Fibroblast of villous mesenchyme (primary cell): ENCODE measurements at regions not wholly inside any gene's neighbourhood (a gene's known extent, or its start where the extent isn't known, plus 50 kb on each side); places are given as distances from the start of the nearest gene placed in this dataset.
"Not testable (repeated sequence)": the region's sequence is repeated elsewhere in the genome, so short reads cannot be mapped to it uniquely, and the experiment has no call there.

Experiments
- DNase-seq: peaks from one replicate; pipeline ENCODE4 v3.0.0-alpha.2; 2010; ENCODE audit warnings: low read depth
- H3K4me3 ChIP-seq: 2 replicates; pipeline ENCODE4 v1.5.1; 2011; ENCODE audit warnings: low read depth, mild to moderate bottlenecking, low read length

GRCh38 chr5:176018598-176018997 lies 50.5 kb upstream of the THOC3 start:
- not testable (repeated sequence) for DNase-seq

DNA sequence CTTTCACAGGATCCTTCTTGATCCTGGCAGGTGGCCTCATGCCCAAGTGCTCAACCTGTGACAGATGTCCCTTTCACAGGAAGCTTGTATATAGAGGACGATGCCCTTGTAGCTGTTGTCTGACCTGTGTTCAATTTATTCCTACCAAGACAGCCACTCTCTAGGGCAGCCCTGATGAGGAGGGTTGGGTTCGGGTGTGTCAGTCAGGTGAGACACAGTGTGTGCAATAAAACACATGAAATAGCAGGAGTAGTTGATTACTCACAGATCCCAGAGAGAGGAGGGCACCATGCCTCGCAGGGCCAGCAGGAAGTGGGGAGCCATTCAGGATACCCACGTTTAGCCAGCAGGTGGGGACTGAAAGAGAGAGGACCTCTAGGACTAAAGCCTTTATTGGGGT lies 52.7 kb upstream of the THOC3 start:
- not testable (repeated sequence) for H3K4me3 ChIP-seq, DNase-seq

More at GRCh38 chr5:176018598-176018997, 50.5 kb upstream of the THOC3 start:
- H3K4me3 ChIP-seq = not testable (repeated sequence)

GRCh38 chr5:176023535-176023934 lies 55.4 kb upstream of the THOC3 start:
- DNase-seq, H3K4me3 ChIP-seq: not testable (repeated sequence)

DNA sequence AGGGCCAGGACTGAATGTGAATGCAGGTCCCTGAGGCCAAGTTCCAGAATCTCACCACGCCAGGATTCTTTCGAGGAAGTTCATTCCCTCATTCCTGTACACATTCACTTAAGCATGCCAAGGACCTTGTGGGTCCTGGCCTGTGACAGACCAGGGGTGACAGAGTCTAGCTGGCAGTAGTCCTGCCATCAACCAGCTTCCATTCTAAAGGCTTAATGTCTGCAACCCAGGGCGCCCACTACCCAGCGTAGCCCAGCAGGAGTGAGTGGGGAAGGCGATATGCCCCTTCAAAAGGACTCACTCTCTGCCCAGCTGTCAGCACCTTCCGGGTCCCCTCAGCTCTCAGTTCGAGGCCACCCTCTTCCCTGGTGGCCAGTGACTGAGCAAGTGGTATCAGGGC lies 61.3 kb upstream of the THOC3 start:
- not testable (repeated sequence) for H3K4me3 ChIP-seq, DNase-seq

GRCh38 chr5:176030361-176031117 lies 62.4 kb upstream of the THOC3 start:
- H3K4me3 ChIP-seq, DNase-seq: not testable (repeated sequence)

GRCh38 chr5:176031118-176031510 lies 63.0 kb upstream of the THOC3 start:
- H3K4me3 ChIP-seq, DNase-seq: not testable (repeated sequence)

GRCh38 chr5:176033186-176033585 lies 65.1 kb upstream of the THOC3 start:
- not testable (repeated sequence) for DNase-seq

DNA sequence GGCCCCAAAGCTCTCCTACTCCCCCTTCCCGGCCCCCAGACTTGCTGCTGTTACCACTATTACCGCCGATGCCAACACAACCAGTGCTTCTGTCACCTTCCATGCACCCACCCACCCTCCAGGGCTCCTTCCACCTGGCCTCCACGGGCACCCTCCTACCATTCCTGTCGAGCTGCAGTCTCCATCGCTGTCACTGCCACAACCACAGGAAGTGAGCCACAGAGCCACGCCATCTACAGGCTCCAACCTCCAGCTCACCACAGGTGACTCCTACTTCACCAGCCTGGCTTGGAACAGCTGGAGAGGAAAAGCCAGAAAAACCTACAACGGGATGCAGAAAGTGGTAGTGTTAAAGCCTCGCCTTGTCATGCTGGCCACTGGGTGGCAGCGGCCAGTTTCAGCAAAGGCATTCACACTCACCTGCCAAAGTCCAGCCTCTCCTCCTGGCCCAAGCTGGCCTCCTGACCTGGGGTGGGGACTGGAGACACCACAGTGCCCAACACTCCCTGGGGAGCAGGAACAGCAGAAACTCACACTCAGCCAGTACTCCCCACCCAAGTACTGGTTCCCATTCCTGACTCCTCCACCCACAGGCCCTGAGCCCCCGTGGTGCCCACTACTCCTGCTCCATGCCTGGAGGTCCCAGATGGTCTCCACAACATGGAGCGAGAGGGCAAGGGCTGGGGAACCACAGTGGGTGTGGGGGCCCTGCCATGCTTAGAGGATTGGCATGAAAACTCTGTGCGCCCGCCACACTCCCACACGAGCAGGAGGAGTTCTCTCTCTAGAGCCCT lies 66.5 kb upstream of the THOC3 start:
- not testable (repeated sequence) for DNase-seq, H3K4me3 ChIP-seq

More at GRCh38 chr5:176033186-176033585, 65.1 kb upstream of the THOC3 start:
- not testable (repeated sequence) for H3K4me3 ChIP-seq

- H3K4me3 ChIP-seq, DNase-seq: not testable (repeated sequence)
These were observed 67.1 kb upstream of the THOC3 start for GRCh38 chr5:176035201-176035530.

GRCh38 chr5:176035816-176036308 lies 67.7 kb upstream of the THOC3 start:
- not testable (repeated sequence) for H3K4me3 ChIP-seq, DNase-seq

GRCh38 chr5:176036391-176036790 lies 68.3 kb upstream of the THOC3 start:
- DNase-seq, H3K4me3 ChIP-seq: not testable (repeated sequence)

GRCh38 chr5:176037190-176037589 lies 69.1 kb upstream of the THOC3 start:
- H3K4me3 ChIP-seq, DNase-seq: not testable (repeated sequence)

DNA sequence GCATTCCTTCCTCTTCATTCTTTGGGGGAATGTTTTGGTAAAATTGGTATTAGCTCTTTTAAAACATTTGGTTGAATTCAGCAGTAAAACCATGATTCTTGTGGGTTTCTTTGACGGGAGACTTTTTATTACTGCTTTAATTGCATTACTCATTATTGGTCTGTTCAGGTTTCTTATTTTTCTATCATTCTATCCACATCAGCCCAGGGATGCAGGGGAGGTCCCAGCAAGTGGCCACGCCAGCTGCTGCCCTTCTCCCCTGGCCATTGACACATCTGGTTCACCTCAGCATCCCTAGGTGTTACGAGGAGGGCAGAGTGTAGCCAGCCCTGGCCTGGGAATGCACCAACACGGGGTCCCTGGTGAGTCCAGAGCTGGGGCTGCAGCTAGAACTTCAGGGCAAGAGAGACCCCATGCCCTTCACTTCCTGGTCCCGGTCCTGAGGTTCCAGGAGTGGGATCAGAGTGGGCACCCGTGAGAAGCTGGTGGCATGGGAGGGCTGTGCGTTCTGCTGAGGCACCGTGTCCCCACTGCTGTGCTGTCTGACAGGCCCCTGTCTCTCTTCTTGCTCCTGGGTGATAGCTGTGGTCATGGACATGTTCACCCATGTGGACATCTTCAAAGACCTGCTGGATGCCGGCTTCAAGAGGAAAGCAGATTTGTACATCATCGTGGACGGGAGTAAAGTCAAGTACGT lies 72.1 kb upstream of the THOC3 start:
- not testable (repeated sequence) for DNase-seq, H3K4me3 ChIP-seq

- not testable (repeated sequence) for H3K4me3 ChIP-seq, DNase-seq
These were observed 73.3 kb upstream of the THOC3 start for GRCh38 chr5:176041248-176041994.

DNA sequence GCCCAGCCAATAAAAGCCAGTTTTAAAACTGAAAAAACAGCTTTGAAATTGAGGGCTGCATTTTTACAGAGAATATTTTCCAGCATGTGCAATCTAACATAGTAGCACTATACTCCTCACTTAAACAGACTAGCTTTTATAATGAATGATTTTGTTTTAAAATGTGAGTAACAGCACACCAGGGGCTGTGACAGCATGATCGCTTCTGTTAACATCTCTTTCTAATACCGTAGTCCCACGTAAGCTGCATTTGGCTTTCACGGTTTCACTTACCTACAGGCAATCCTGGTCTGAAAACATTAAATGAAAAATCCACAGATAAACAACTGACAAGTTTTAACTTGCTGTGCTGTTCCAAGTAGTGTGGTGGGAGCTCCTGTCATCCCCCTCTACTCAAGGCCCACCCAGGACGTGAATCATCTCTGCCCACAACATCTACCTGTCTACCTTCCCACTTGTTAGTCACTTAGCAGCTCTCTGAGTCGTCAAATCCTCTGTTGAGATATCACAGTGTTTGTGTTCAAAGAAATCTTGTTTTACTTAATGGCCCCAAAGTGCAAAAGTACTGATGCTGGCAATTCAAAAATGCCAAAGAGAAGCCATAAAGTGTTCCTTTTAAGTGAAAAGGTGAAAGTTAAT lies 74.0 kb upstream of the THOC3 start:
- not testable (repeated sequence) for DNase-seq

GRCh38 chr5:176043252-176043829 lies 75.2 kb upstream of the THOC3 start:
- DNase-seq, H3K4me3 ChIP-seq: not testable (repeated sequence)

More for the DNA sequence above, 74.0 kb upstream of the THOC3 start:
- not testable (repeated sequence) for H3K4me3 ChIP-seq

DNA sequence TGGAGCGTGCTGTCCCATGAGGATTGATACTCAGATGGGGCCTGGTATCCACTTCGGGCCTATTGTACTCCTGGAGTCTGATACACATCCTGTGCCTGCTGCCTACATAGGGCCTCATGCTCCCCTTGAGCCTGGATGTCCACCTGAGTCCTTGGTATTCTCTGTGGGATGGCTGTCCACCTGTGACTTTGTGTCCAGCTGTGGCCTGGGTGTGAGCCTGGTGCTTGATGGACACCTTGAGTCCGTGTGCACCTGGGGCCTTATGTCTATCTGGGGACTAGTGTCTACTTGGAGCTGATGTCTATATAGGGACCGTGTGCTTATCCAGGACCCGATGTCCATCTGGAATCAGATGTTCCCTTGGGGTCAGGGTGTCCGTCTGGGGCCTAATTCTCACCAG lies 75.9 kb upstream of the THOC3 start:
- not testable (repeated sequence) for DNase-seq

DNA sequence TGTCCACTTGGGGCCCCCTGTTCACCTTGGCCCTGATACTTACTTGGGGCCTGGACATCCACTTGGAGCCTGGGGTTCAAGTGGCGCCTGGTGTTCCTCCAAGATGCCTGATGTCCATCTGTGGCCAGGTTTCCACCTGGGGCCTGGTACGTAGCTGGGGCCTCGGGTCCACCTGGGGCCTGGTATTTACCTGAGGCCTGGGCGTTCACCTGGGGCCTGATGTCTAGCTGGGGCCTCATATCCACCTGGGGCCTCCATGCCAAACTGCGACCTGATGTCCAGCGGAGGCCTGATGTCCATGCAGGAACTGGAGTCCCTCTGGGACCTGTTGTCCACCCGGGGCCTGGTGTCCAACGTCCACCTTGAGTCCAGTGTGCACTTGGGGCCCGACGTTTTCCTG lies 76.3 kb upstream of the THOC3 start:
- not testable (repeated sequence) for H3K4me3 ChIP-seq, DNase-seq

More for the DNA sequence above, 75.9 kb upstream of the THOC3 start:
- H3K4me3 ChIP-seq = not testable (repeated sequence)
